SIG-M5 treated with dmso at 0.1 percent for 504 hours (cell line): ENCODE measurements at regions not wholly inside any gene's neighbourhood (a gene's known extent, or its start where the extent isn't known, plus 50 kb on each side); places are given as distances from the start of the nearest gene placed in this dataset.

ENCODE experiments used
- DNase-seq: peaks from one replicate; lab custom pipeline; 2025; ENCODE audit not compliant: unreplicated experiment; lab: John Stamatoyannopoulos, UW

DNA sequence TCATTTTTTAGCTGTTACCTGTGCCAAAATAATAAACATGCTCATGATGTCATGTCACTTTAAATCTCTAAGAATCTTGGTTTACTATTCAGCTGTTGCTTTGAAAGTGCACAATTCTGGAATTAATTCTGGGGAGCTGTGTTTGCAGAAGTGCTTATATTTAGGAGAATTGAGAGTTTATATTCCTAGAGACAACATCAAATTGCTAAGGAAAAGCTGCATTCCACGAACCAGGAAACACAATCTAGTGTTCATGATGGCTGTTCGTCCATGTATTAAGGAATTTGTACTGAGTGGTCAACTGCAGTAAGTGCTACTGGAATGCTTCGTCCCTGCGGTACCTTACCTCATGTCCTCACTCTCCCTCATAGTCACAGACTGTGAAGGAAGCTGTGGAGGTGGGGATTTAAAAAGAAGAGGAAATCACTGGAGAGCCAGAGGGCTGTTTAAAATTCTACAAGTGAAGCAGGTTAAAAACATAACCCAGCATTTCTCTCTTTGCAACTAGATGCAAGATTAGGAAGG, 161.0 kb downstream of the TRMT11 start:
- no peak for DNase-seq

DNA sequence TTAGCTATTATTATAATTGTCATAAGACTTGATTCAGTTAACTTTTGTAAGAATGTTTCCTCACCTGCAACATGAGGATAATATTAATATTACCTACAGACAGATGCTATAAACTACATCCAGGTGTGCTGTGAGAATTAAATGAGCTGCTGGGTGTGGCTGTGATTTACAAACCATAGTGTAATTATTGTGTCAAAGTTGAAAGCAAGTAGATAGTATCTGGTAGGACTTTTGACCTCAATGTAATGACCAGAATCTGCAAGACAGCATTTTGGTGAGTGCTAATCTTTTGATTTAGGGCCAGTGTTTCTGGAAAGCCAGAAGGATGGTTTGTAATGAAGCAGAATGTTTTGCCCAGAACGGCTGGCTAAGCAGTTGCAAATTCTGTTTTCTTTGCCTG, 162.5 kb downstream of the TRMT11 start:
- no peak for DNase-seq

DNA sequence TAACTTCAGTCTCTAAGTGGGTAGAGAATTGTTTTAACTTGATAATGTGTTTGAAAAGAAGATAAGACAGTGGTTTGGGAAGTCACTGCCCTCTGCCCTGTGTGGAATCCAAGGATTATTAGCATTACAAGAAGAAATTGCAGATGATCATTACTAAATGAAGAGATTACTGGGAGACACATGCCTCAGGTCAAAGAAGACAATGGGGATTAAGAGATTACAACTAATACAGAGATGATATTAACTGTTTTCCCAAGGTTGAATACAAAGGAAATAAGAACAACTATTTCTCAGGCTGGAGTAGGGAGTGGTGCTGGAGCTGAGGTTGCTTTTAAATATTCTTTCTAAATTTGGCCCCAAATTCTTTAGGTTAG, 166.0 kb downstream of the TRMT11 start:
- no peak for DNase-seq

DNA sequence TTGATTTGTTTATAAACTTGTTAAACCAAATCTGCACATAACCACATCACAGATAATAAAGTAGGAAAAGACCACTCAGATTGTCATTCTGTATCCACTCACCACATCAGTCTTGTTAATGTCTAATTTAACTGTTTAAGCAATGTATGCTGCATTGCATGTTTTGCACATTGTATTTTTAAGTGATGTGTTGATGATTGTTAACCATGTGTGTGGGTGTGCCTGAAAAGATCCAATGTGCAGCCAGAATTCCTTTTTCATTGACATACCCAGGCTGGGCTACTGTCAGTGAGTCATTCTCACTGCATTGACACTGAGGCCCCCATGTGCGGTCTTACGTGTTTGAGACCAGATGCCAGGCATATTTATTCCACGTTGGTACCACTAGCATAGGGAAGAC, 167.3 kb downstream of the TRMT11 start:
- DNase-seq = no peak

GRCh38 chr6:126156973-126157372, 170.6 kb downstream of the TRMT11 start:
- DNase-seq = no peak

DNA sequence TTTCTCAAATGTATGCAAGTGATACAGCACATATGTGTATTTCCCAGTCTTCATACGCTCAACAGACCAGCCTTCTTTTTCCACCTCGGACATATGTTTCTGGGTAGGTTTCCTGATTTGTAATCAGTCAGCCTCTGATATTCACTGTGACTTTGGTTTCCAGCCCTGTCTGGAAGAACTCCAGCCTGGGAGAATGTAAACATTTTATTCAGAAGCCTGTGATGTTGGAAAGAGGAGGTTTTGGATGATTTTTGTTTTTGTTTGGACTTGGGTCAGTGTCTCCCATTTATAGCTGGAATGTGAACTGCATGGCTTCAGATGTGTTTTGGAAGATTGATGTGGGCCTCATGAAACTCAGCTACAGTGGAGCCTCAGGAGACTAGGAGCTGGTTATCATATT, 172.2 kb upstream of the CENPW start:
- DNase-seq = no peak

DNA sequence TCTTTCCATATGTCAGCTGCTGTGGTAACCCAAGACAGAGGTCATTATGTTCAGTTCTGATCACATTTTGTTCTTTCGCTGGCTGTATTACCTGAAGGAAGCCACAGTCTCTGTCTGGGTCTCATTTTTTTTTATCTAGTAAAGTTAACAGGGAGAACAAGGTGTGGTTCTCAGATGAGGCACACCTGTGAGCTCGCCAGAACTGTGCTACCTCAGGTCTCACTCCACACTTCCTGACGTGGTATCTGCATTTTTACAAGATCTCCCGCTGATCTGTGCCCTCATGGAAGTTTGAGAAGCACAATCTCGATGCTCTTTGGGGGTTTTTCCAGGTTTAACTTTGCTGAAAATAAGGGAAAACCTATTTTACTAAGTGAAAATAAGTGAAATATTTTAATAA, 169.5 kb upstream of the CENPW start:
- DNase-seq = no peak

DNA sequence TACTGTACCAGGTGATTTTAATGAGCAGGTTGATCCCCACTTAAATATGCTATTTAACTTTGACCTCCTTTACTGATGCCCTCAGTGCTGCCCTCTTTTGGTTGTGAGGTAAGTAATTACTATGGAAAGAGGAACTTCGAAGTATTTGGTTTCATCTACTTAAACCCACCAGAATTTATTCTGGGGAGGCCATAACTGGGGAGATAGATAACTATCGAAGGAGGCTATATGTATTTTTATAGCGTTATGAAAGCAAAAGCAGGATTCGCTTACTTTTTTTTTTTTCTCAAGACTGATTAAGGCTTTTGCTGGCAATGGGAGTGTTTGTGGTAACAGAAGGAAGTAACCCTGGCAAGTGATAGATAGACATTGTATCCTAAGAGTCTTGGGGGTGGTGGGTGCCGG, 168.9 kb upstream of the CENPW start:
- DNase-seq = peak; percentile 58

- no peak for DNase-seq
Observed at GRCh38 chr6:126172131-126172530, 167.8 kb upstream of the CENPW start.

- no peak for DNase-seq
Observed at GRCh38 chr6:126173265-126173664, 166.7 kb upstream of the CENPW start.

- no peak for DNase-seq
Observed at GRCh38 chr6:126174697-126175096, 165.2 kb upstream of the CENPW start.

- DNase-seq = no peak
Observed at GRCh38 chr6:126175251-126175650, 164.7 kb upstream of the CENPW start.

DNA sequence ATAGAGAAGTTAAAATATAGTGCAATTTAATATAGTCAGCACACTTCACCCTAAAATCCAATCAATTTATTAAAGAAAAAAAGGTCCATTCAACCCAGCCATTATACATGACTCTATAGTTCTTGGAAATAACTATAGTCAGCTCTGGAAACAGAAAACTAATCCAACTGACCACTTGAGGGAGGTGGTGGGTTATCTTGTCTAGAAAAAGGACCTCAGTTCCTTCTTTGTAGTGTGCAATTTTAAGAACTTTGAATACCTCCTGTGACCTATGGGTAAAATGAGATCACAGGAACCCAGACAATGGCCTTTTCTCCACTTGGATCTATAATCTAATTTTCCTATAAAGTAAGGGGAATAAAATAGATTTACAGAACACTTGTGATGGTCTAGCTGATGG, 163.6 kb upstream of the CENPW start:
- DNase-seq = no peak

- peak; percentile 35 for DNase-seq
Observed at GRCh38 chr6:126180585-126180984, 159.3 kb upstream of the CENPW start.

GRCh38 chr6:126181173-126181741, 158.7 kb upstream of the CENPW start:
- no peak for DNase-seq

- DNase-seq = no peak
Observed at GRCh38 chr6:126181890-126182289, 158.0 kb upstream of the CENPW start.

DNA sequence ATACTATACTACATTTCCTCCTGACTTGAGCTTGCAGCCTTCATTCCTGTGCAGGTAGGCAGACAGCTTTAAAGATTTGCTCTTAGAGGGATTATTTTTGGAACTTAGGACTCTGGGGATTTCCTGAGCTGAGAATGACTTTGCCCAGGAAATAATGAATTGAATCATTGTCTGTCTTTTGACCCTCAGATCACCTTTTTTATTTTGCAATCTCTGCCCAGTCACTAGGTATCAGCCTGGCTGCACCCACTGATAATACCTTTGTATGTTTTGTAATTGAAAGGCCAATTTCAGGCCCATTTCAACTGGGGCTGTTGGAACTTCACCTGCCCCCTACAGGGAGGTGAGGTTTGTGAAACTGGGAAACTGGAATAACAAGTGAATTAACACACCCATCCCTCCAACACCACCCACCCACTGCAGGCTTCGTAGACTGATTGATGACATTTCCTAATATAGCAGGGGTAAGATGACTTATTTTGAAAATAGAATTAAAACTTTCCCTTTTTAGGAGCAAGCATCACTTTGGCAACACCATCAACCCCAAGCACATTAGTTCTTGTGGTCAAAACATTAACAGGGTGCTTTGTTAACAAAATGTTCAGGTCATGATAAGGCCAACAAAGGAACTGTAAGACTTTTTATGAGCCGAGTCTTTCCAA, 157.1 kb upstream of the CENPW start:
- DNase-seq = no peak

DNA sequence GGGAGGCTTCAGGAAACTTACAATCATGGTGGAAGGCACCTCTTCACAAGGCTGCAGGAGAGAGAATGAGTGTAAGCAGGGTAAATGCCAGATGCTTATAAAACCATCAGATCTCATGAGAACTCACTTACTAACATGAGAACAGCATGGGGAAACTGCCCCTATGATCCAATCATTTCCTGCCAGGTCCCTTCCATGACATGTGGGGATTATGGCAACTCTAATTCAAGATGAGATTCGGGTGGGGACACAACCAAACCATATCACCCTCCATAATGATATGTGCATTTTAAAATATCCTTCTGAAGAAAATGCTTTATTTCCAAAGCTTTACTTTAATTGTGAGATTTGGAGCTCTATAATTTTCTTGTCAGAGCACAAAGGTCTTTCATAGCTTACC, 154.1 kb upstream of the CENPW start:
- no peak for DNase-seq

- no peak for DNase-seq
Observed at GRCh38 chr6:126188279-126188909, 151.5 kb upstream of the CENPW start.

DNA sequence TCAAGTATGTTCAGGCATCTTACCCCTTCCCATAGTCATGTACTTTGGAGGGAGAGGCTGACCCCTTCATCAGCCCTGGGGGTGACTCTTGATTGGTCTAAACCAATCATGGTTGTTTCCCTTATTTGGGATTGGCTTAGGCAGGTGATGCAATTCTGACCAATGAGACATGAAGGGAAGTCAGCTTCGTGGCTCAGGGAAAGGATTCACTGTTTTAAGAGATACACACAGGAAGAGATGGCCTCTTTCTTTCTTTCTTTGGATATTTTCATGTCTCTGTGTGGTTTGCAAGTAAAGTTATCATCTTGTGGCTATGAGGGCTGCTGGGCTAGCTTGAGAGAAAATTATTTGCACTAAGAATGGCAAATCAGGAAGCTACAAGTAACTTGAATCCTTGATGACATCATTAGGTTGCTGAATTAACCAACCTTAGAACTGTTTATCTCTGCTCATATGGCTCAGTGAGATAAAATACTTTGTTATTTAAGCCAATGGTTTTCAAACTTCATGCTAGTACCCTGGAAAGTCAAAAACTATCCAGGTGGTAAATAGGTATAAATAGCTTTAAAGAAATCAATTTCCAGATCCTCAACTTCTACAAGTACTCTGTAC, 144.2 kb upstream of the CENPW start:
- no peak for DNase-seq

- no peak for DNase-seq
Observed at GRCh38 chr6:126198631-126199030, 141.3 kb upstream of the CENPW start.

DNA sequence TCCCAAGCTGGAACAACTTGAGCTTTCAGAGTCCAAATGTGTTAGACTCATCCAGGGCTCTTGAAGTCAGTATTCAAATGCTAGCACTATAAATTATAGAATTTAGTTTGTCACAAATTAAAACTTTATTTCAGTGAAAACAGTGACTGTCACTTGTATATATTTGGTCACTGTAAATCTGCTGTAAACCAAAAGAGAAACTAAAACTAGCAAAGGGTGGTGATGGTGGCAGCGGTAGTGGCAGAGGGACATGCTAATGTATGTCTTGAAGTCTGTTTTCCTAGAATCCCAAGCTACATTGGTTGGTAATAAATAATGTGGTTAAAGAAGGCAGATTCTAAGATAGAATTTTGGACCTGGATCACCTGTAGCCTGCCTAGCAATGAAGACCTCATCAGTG, 140.4 kb upstream of the CENPW start:
- DNase-seq = no peak
